ENCODE measurements at regions not wholly inside any gene's neighbourhood (a gene's known extent, or its start where the extent isn't known, plus 50 kb on each side); places are given as distances from the start of the nearest gene placed in this dataset.

GRCh38 chr3:187913617-187914033 is 168.4 kb upstream of the BCL6 start:
- Histone ChIP-seq H3K4me1 (ENCODE audit: control insufficient read depth in 3 of 3, insufficient read depth in 3 of 3, low read length in 3 of 3) (peaks cover 14 to 48% (median 21%) of the 10 kb centered on the region in 3 donors), H3K36me3 (ENCODE audit: control insufficient read depth in 3 of 3, insufficient read depth in 3 of 3, low read length in 3 of 3) (no peaks in the 10 kb centered on the region), H3K4me3 (ENCODE audit: low read length in 3 of 3) (no peak overlapping the region), H3K27me3 (ENCODE audit: control insufficient read depth in 3 of 3, insufficient read depth in 3 of 3, low read length in 3 of 3) (no peaks in the 10 kb centered on the region), H3K27ac (ENCODE audit: low read depth, low read length) (peak overlapping the region; percentile 72), H3K9ac (ENCODE audit: low read depth in 1 of 3, low read length in 3 of 3) (peak overlapping the region in 2 of 3 donors; percentile 26 to 63), H3K9me3 (ENCODE audit: control insufficient read depth in 3 of 3, low read length in 3 of 3) (no peaks in the 10 kb centered on the region)

GRCh38 chr3:187914231-187914630 is 169.0 kb upstream of the BCL6 start:
- Histone ChIP-seq H3K4me1 (ENCODE audit: control insufficient read depth in 3 of 3, insufficient read depth in 3 of 3, low read length in 3 of 3) (peaks cover 14 to 48% (median 21%) of the 10 kb centered on the region in 3 donors), H3K9ac (ENCODE audit: low read depth in 1 of 3, low read length in 3 of 3) (peak overlapping the region in 2 of 3 donors; percentile 26 to 63), H3K36me3 (ENCODE audit: control insufficient read depth in 3 of 3, insufficient read depth in 3 of 3, low read length in 3 of 3) (no peaks in the 10 kb centered on the region), H3K27ac (ENCODE audit: low read depth, low read length) (peak overlapping the region; percentile 72), H3K9me3 (ENCODE audit: control insufficient read depth in 3 of 3, low read length in 3 of 3) (no peaks in the 10 kb centered on the region), H3K27me3 (ENCODE audit: control insufficient read depth in 3 of 3, insufficient read depth in 3 of 3, low read length in 3 of 3) (no peaks in the 10 kb centered on the region), H3K4me3 (ENCODE audit: low read length in 3 of 3) (no peak overlapping the region)

GRCh38 chr3:187916072-187916471 is 170.8 kb upstream of the BCL6 start:
- no peaks in the 10 kb centered on the region for H3K27me3 ChIP-seq (ENCODE audit: control insufficient read depth in 3 of 3, insufficient read depth in 3 of 3, low read length in 3 of 3)
- no peaks in the 10 kb centered on the region for H3K9me3 ChIP-seq (ENCODE audit: control insufficient read depth in 3 of 3, low read length in 3 of 3)
- H3K27ac ChIP-seq (ENCODE audit: low read depth, low read length), result peak overlapping the region; percentile 12
- no peak overlapping the region for H3K4me3 ChIP-seq (ENCODE audit: low read length in 3 of 3)
- no peaks in the 10 kb centered on the region for H3K36me3 ChIP-seq (ENCODE audit: control insufficient read depth in 3 of 3, insufficient read depth in 3 of 3, low read length in 3 of 3)
- H3K4me1 ChIP-seq (ENCODE audit: control insufficient read depth in 3 of 3, insufficient read depth in 3 of 3, low read length in 3 of 3), result peaks cover 14 to 44% (median 22%) of the 10 kb centered on the region in 3 donors
- H3K9ac ChIP-seq (ENCODE audit: low read depth in 1 of 3, low read length in 3 of 3), result no peak overlapping the region

- H3K4me1 ChIP-seq (ENCODE audit: control insufficient read depth in 3 of 3, insufficient read depth in 3 of 3, low read length in 3 of 3), result peaks cover 15 to 36% (median 22%) of the 10 kb centered on the region in 3 donors
- H3K27ac ChIP-seq (ENCODE audit: low read depth, low read length), result no peak overlapping the region
These were observed 172.9 kb upstream of the BCL6 start for GRCh38 chr3:187918081-187918644.

GRCh38 chr3:187919048-187919447 is 173.8 kb upstream of the BCL6 start:
- Histone ChIP-seq H3K9ac (ENCODE audit: low read depth in 1 of 3, low read length in 3 of 3) (no peak overlapping the region), H3K27ac (ENCODE audit: low read depth, low read length) (no peak overlapping the region), H3K4me1 (ENCODE audit: control insufficient read depth in 3 of 3, insufficient read depth in 3 of 3, low read length in 3 of 3) (peaks cover 6 to 27% (median 16%) of the 10 kb centered on the region in 3 donors), H3K4me3 (ENCODE audit: low read length in 3 of 3) (no peak overlapping the region), H3K27me3 (ENCODE audit: control insufficient read depth in 3 of 3, insufficient read depth in 3 of 3, low read length in 3 of 3) (no peaks in the 10 kb centered on the region), H3K9me3 (ENCODE audit: control insufficient read depth in 3 of 3, low read length in 3 of 3) (no peaks in the 10 kb centered on the region), H3K36me3 (ENCODE audit: control insufficient read depth in 3 of 3, insufficient read depth in 3 of 3, low read length in 3 of 3) (no peaks in the 10 kb centered on the region)

More at GRCh38 chr3:187918081-187918644, 172.9 kb upstream of the BCL6 start:
- Histone ChIP-seq H3K27me3 (ENCODE audit: control insufficient read depth in 3 of 3, insufficient read depth in 3 of 3, low read length in 3 of 3) (no peaks in the 10 kb centered on the region), H3K9me3 (ENCODE audit: control insufficient read depth in 3 of 3, low read length in 3 of 3) (no peaks in the 10 kb centered on the region), H3K36me3 (ENCODE audit: control insufficient read depth in 3 of 3, insufficient read depth in 3 of 3, low read length in 3 of 3) (no peaks in the 10 kb centered on the region), H3K4me3 (ENCODE audit: low read length in 3 of 3) (no peak overlapping the region), H3K9ac (ENCODE audit: low read depth in 1 of 3, low read length in 3 of 3) (no peak overlapping the region)

GRCh38 chr3:187919544-187919943 is 174.3 kb upstream of the BCL6 start:
- Histone ChIP-seq H3K27me3 (ENCODE audit: control insufficient read depth in 3 of 3, insufficient read depth in 3 of 3, low read length in 3 of 3) (no peaks in the 10 kb centered on the region), H3K9ac (ENCODE audit: low read depth in 1 of 3, low read length in 3 of 3) (no peak overlapping the region), H3K4me1 (ENCODE audit: control insufficient read depth in 3 of 3, insufficient read depth in 3 of 3, low read length in 3 of 3) (peaks cover 3 to 22% (median 11%) of the 10 kb centered on the region in 3 donors), H3K4me3 (ENCODE audit: low read length in 3 of 3) (no peak overlapping the region), H3K36me3 (ENCODE audit: control insufficient read depth in 3 of 3, insufficient read depth in 3 of 3, low read length in 3 of 3) (no peaks in the 10 kb centered on the region), H3K27ac (ENCODE audit: low read depth, low read length) (no peak overlapping the region), H3K9me3 (ENCODE audit: control insufficient read depth in 3 of 3, low read length in 3 of 3) (no peaks in the 10 kb centered on the region)

GRCh38 chr3:187920030-187920429 is 174.8 kb upstream of the BCL6 start:
- H3K4me1 ChIP-seq (ENCODE audit: control insufficient read depth in 3 of 3, insufficient read depth in 3 of 3, low read length in 3 of 3), result peaks cover 3 to 19% (median 7%) of the 10 kb centered on the region in 3 donors
- no peaks in the 10 kb centered on the region for H3K9me3 ChIP-seq (ENCODE audit: control insufficient read depth in 3 of 3, low read length in 3 of 3)
- H3K4me3 ChIP-seq (ENCODE audit: low read length in 3 of 3), result no peak overlapping the region
- H3K27me3 ChIP-seq (ENCODE audit: control insufficient read depth in 3 of 3, insufficient read depth in 3 of 3, low read length in 3 of 3), result no peaks in the 10 kb centered on the region
- no peak overlapping the region for H3K27ac ChIP-seq (ENCODE audit: low read depth, low read length)
- no peak overlapping the region for H3K9ac ChIP-seq (ENCODE audit: low read depth in 1 of 3, low read length in 3 of 3)
- H3K36me3 ChIP-seq (ENCODE audit: control insufficient read depth in 3 of 3, insufficient read depth in 3 of 3, low read length in 3 of 3), result no peaks in the 10 kb centered on the region

- H3K9me3 ChIP-seq (ENCODE audit: control insufficient read depth in 3 of 3, low read length in 3 of 3), result no peaks in the 10 kb centered on the region
- no peaks in the 10 kb centered on the region for H3K27me3 ChIP-seq (ENCODE audit: control insufficient read depth in 3 of 3, insufficient read depth in 3 of 3, low read length in 3 of 3)
- H3K27ac ChIP-seq (ENCODE audit: low read depth, low read length), result no peak overlapping the region
- no peak overlapping the region for H3K9ac ChIP-seq (ENCODE audit: low read depth in 1 of 3, low read length in 3 of 3)
- peaks cover 3 to 14% (median 4%) of the 10 kb centered on the region in 3 donors for H3K4me1 ChIP-seq (ENCODE audit: control insufficient read depth in 3 of 3, insufficient read depth in 3 of 3, low read length in 3 of 3)
- H3K4me3 ChIP-seq (ENCODE audit: low read length in 3 of 3), result no peak overlapping the region
- no peaks in the 10 kb centered on the region for H3K36me3 ChIP-seq (ENCODE audit: control insufficient read depth in 3 of 3, insufficient read depth in 3 of 3, low read length in 3 of 3)
These were observed 175.6 kb upstream of the BCL6 start for GRCh38 chr3:187920913-187921312.

- no peak overlapping the region for H3K27ac ChIP-seq (ENCODE audit: low read depth, low read length)
These were observed 176.3 kb upstream of the BCL6 start for GRCh38 chr3:187921391-187922074.

GRCh38 chr3:187922704-187923416 is 177.6 kb upstream of the BCL6 start:
- H3K4me3 ChIP-seq (ENCODE audit: low read length in 3 of 3), result no peak overlapping the region
- no peaks in the 10 kb centered on the region for H3K36me3 ChIP-seq (ENCODE audit: control insufficient read depth in 3 of 3, insufficient read depth in 3 of 3, low read length in 3 of 3)
- H3K27me3 ChIP-seq (ENCODE audit: control insufficient read depth in 3 of 3, insufficient read depth in 3 of 3, low read length in 3 of 3), result no peaks in the 10 kb centered on the region
- no peaks in the 10 kb centered on the region for H3K9me3 ChIP-seq (ENCODE audit: control insufficient read depth in 3 of 3, low read length in 3 of 3)
- peaks cover 2 to 3% (median 3%) of the 10 kb centered on the region in 3 donors for H3K4me1 ChIP-seq (ENCODE audit: control insufficient read depth in 3 of 3, insufficient read depth in 3 of 3, low read length in 3 of 3)
- no peak overlapping the region for H3K27ac ChIP-seq (ENCODE audit: low read depth, low read length)
- no peak overlapping the region for H3K9ac ChIP-seq (ENCODE audit: low read depth in 1 of 3, low read length in 3 of 3)

More at GRCh38 chr3:187921391-187922074, 176.3 kb upstream of the BCL6 start:
- Histone ChIP-seq H3K9ac (ENCODE audit: low read depth in 1 of 3, low read length in 3 of 3) (no peak overlapping the region), H3K36me3 (ENCODE audit: control insufficient read depth in 3 of 3, insufficient read depth in 3 of 3, low read length in 3 of 3) (no peaks in the 10 kb centered on the region), H3K4me3 (ENCODE audit: low read length in 3 of 3) (no peak overlapping the region), H3K9me3 (ENCODE audit: control insufficient read depth in 3 of 3, low read length in 3 of 3) (no peaks in the 10 kb centered on the region), H3K27me3 (ENCODE audit: control insufficient read depth in 3 of 3, insufficient read depth in 3 of 3, low read length in 3 of 3) (no peaks in the 10 kb centered on the region), H3K4me1 (ENCODE audit: control insufficient read depth in 3 of 3, insufficient read depth in 3 of 3, low read length in 3 of 3) (peaks cover 3 to 10% (median 4%) of the 10 kb centered on the region in 3 donors)

All from skeletal muscle tissue (tissue), 3 donors.